ENCODE measurements at regions not wholly inside any gene's neighbourhood (a gene's known extent, or its start where the extent isn't known, plus 50 kb on each side); places are given as distances from the start of the nearest gene placed in this dataset.
"Not testable (repeated sequence)": the region's sequence is repeated elsewhere in the genome, so short reads cannot be mapped to it uniquely, and the experiment has no call there.

DNA sequence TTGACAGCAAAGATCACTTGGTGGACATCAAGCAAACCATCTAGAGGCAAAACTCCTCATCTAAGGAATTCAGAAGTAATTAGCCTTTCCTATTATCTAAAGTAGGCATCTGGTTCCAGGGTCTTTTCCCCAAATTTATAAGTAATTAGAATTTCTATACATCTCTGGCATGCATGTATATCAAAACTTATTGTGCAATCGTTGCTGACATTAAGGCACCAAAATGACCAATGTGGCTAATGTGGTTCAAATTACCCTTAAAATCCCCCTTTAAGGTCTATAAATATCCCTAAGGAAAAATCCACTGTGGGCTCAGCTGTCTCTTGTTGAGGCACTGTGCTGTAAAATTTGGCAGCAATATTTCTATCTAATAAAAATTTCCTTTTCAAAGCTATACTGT lies 695.9 kb upstream of the LRRTM4 start:
- ATAC-seq (no peak), DNase-seq (ENCODE audit: low spot score in 2 of 2) (no peak)
- H3K36me3 Mint-ChIP-seq, result no peaks in the 10 kb centered on the region
- H3K27ac Mint-ChIP-seq, result no peak overlapping the region
- H3K9me3 Mint-ChIP-seq, result peaks cover 29 to 31% of the 10 kb centered on the region in 2 donors

DNA sequence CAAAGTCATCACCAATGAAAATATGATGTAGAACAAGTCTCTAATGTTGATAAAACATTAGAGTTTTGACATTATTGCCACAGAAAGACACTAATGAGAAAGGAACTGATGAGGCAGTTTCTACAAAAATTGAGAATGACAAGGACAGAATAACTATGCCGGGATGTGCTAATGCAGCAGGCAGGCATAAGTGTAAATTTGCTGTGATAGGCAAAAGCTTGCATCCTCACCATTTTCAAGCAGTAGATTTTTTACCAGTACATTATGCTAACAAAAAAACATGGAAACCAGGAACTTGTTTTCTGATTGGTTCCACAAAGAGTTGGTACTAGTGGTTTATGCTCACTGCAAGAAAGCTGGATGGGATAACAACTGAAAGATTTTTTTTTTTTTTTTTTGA lies 715.5 kb upstream of the LRRTM4 start:
- no peaks in the 10 kb centered on the region for H3K36me3 Mint-ChIP-seq
- no peak for DNase-seq (ENCODE audit: low spot score in 2 of 2)
- no peak for ATAC-seq
- no peak overlapping the region for H3K27ac Mint-ChIP-seq
- H3K9me3 Mint-ChIP-seq, result peaks cover 11 to 23% of the 10 kb centered on the region in 2 donors

DNA sequence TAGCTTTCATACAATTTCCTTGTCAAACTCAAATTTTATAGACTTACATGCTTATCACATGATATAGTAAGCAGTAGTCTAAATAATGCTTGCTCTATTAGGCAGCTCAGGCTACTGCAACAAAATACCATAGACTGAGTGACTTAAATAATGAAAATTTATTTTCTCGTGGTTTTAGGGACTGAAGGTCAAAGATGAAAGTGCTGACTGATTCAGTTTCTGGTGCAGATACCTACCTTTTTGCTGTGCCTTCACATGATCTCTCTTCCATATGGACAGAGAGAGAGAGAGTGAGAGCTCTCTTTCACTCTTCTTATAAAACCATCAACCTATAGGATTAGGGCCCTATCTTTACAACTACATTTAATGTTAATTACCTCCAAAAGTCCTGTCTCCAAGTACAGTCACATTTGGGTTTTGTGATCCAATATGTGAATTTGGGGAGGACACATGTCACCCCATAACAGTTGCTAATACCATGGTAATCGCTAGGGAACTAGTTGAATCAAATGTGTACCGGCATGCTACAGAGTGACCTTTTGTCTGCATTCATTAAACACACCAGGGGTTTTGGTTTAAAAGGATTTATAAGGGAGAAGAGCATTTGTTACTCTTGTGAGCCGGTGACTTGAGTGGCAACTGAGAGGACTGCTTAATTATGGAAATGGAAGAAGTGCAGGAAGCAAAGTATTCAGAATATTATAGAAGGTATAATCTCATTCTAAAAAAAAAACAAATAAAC lies 723.4 kb upstream of the LRRTM4 start:
- Mint-ChIP-seq H3K36me3 (no peaks in the 10 kb centered on the region), H3K27ac (no peak overlapping the region), H3K9me3 (peaks cover 24 to 30% of the 10 kb centered on the region in 2 donors)
- no peak for DNase-seq (ENCODE audit: low spot score in 2 of 2)
- ATAC-seq, result no peak

GRCh38 chr2:78251708-78252107 lies 729.5 kb upstream of the LRRTM4 start:
- Mint-ChIP-seq H3K9me3 (peaks cover 39 to 40% of the 10 kb centered on the region in 2 donors), H3K27ac (no peak overlapping the region), H3K36me3 (peaks cover 0 to 9% of the 10 kb centered on the region in 2 donors)
- DNase-seq (ENCODE audit: low spot score in 2 of 2) (no peak), ATAC-seq (no peak)

- H3K9me3 Mint-ChIP-seq, result peaks cover 13 to 23% of the 10 kb centered on the region in 2 donors
- no peak for ATAC-seq
- H3K27ac Mint-ChIP-seq, result no peak overlapping the region
- H3K36me3 Mint-ChIP-seq, result no peaks in the 10 kb centered on the region
- no peak for DNase-seq (ENCODE audit: low spot score in 2 of 2)
Observed at GRCh38 chr2:78260861-78261260, 738.7 kb upstream of the LRRTM4 start.

DNA sequence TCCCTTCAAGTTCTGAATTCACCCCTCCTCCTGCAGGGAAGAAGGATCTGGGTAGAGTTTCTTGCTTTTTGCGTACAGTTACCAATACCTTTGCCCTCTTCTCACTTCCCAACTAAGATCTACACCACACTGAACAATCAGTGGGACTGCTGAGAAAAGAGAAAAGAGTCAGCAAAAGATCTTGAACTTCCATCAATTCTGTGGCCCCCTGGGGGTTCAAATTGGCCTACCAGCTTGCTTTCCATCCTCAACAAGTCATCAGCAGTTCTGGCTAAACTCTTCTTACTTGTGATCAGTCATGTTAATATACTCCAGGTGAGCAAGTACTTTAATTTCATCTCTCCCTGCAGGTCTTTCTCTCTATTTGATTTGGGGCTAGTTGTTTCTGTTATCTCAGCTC lies 739.3 kb upstream of the LRRTM4 start:
- Mint-ChIP-seq H3K27ac (no peak overlapping the region), H3K9me3 (peaks cover 13 to 23% of the 10 kb centered on the region in 2 donors), H3K36me3 (no peaks in the 10 kb centered on the region)
- ATAC-seq (no peak), DNase-seq (ENCODE audit: low spot score in 2 of 2) (no peak)

- not testable (repeated sequence) for H3K27ac Mint-ChIP-seq; ATAC-seq; H3K36me3 Mint-ChIP-seq; DNase-seq (ENCODE audit: low spot score in 2 of 2)
- peaks cover 13 to 23% of the 10 kb centered on the region in 2 donors for H3K9me3 Mint-ChIP-seq
Observed at GRCh38 chr2:78262089-78262488, 739.9 kb upstream of the LRRTM4 start.

DNA sequence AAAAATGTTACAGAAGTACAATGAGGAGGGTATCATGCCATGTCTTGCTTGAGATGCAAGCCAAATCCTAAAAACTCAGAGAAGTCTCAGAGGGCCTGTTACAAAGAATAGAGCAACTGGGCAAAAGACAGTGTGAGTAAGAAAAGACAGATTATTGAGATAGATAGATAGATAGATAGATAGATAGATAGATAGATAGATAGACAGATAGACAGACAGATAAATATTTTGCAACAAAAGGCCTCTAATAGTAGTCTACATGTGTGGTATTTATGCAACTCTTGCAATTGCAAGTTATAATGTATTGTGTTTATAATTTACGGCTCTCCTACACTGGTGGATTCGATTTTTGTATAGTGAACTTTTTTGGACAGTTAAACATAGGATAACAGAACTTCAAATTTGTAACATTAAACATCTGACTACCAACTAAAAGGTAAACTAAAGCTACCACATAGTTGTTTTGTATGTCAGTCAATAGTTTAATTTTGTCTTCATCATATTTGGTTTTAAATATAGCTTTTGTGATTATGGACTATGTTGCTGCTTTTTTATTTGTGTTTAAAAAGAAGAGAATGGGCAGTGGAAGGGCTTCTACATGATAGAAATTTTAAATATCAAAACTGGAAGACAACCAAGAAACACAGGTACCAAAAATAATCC lies 740.7 kb upstream of the LRRTM4 start:
- DNase-seq (ENCODE audit: low spot score in 2 of 2) (no peak), ATAC-seq (no peak)
- no peak overlapping the region for H3K27ac Mint-ChIP-seq
- H3K36me3 Mint-ChIP-seq, result no peaks in the 10 kb centered on the region
- peaks cover 13 to 23% of the 10 kb centered on the region in 2 donors for H3K9me3 Mint-ChIP-seq

- DNase-seq (ENCODE audit: low spot score in 2 of 2) (no peak), ATAC-seq (no peak)
- Mint-ChIP-seq H3K9me3 (peaks cover 13 to 22% of the 10 kb centered on the region in 2 donors), H3K27ac (no peak overlapping the region), H3K36me3 (no peaks in the 10 kb centered on the region)
Observed at GRCh38 chr2:78263571-78263970, 741.4 kb upstream of the LRRTM4 start.

DNA sequence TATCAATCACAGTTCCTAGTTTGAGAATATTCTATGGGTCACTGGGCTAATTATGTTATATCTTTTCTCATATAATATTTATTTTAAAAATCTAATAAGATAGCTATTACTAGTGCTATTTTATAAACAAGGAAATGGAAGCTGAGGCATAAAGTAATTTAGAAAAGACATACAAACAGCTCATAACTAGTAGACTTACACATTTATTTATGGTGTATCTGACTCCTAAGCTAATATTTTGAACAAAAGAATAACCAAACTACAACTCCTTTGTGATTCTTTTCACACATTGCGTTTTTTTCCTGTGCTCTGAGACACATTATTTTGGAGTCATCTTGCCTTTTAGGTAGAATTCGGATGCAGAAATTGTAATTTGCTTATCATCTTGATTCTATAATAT lies 742.0 kb upstream of the LRRTM4 start:
- Mint-ChIP-seq H3K27ac (no peak overlapping the region), H3K9me3 (peaks cover 13 to 20% of the 10 kb centered on the region in 2 donors), H3K36me3 (no peaks in the 10 kb centered on the region)
- ATAC-seq, result no peak
- DNase-seq (ENCODE audit: low spot score in 2 of 2), result no peak

GRCh38 chr2:78281164-78281563 lies 744.3 kb upstream of the REG3G start:
- Mint-ChIP-seq H3K36me3 (peaks cover 0 to 6% of the 10 kb centered on the region in 2 donors), H3K27ac (no peak overlapping the region), H3K9me3 (peaks cover 10 to 15% of the 10 kb centered on the region in 2 donors)
- no peak for DNase-seq (ENCODE audit: low spot score in 2 of 2)
- no peak for ATAC-seq

GRCh38 chr2:78290581-78291214 lies 734.8 kb upstream of the REG3G start:
- DNase-seq (ENCODE audit: low spot score in 2 of 2) (no peak), ATAC-seq (no peak)
- Mint-ChIP-seq H3K36me3 (no peaks in the 10 kb centered on the region), H3K27ac (no peak overlapping the region), H3K9me3 (peaks cover 5 to 15% of the 10 kb centered on the region in 2 donors)

DNA sequence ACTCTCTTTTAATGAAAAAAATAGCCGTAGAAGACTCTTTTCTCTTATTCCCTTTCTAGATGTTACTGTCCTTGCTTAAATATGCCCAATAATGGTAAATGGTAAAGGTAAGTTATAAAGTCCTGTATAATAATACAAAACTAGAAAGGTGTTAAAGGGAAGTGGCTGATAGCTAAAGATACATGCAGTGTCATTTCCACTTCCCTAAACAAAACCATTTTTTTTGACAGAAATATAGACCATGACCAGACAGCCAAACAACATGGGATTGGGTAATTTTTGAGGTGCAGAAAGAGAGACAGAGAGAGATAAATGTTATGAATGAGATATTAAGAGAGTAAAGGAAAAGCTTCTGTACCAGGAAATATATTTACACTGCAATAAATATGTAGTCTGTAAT lies 731.7 kb upstream of the REG3G start:
- Mint-ChIP-seq H3K27ac (no peak overlapping the region), H3K36me3 (no peaks in the 10 kb centered on the region), H3K9me3 (peaks cover 12 to 15% of the 10 kb centered on the region in 2 donors)
- DNase-seq (ENCODE audit: low spot score in 2 of 2) (no peak), ATAC-seq (no peak)

DNA sequence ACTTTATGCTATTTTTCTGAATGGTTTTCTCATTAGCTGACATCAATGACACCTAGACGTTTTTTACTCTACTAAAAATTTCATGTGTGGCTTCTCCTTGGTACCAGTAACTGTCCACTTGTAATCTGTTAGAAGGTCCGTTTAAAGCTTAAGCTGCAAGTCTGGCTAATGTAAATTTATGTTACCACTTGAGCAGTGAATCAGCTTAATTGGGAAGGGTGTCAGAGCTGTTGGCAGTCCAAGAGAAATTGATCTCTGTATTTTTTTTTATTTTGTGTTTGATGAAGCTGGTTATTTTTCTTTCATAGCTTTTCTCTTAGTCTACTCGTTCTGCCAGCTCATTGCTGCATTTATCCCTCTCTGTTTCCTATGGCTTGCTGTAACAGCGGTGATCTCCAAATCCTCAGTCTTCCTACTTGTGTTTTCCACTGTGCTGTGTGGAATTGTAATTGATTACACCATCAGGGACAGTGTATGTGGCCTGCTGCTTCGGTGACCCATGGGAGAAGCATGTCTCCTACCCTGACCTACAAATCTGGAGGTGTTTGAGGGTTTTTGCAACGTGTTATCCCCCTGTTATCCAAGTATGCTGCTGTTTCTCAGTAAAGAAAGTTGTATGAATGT lies 724.2 kb upstream of the REG3G start:
- DNase-seq (ENCODE audit: low spot score in 2 of 2), result no peak
- peaks cover 6 to 12% of the 10 kb centered on the region in 2 donors for H3K9me3 Mint-ChIP-seq
- H3K36me3 Mint-ChIP-seq, result no peaks in the 10 kb centered on the region
- ATAC-seq, result no peak
- no peak overlapping the region for H3K27ac Mint-ChIP-seq

GRCh38 chr2:78304678-78305077 lies 720.8 kb upstream of the REG3G start:
- no peaks in the 10 kb centered on the region for H3K36me3 Mint-ChIP-seq
- ATAC-seq (no peak), DNase-seq (ENCODE audit: low spot score in 2 of 2) (no peak)
- no peak overlapping the region for H3K27ac Mint-ChIP-seq
- peaks cover 10 to 17% of the 10 kb centered on the region in 2 donors for H3K9me3 Mint-ChIP-seq

DNA sequence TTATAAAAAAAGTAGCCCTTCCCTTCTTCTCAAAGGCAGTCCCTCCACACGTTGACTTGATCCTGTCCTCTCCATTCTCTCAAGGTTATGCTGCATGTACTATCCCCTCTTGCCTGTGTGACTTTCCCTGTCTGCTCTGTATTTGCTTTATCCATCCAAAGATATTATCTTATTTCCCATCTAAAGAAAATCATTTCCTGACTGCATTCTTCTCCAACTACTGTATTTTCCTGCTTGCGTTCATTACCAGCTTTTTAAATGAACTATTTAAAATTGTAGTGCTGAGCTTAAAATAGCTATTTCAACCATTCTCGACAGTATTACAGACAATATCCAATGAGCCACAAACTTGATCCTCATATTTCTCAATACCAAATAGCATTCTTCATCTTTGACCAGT lies 716.0 kb upstream of the REG3G start:
- DNase-seq (ENCODE audit: low spot score in 2 of 2) (no peak), ATAC-seq (no peak)
- no peaks in the 10 kb centered on the region for H3K36me3 Mint-ChIP-seq
- no peak overlapping the region for H3K27ac Mint-ChIP-seq
- peaks cover 11 to 20% of the 10 kb centered on the region in 2 donors for H3K9me3 Mint-ChIP-seq

GRCh38 chr2:78315368-78315767 lies 710.1 kb upstream of the REG3G start:
- DNase-seq (ENCODE audit: low spot score in 2 of 2) (no peak), ATAC-seq (no peak)
- no peaks in the 10 kb centered on the region for H3K36me3 Mint-ChIP-seq
- H3K27ac Mint-ChIP-seq, result no peak overlapping the region
- H3K9me3 Mint-ChIP-seq, result peaks cover 16 to 30% of the 10 kb centered on the region in 2 donors
